IPS DF 6.9 (cell line): ENCODE measurements at regions not wholly inside any gene's neighbourhood (a gene's known extent, or its start where the extent isn't known, plus 50 kb on each side); places are given as distances from the start of the nearest gene placed in this dataset.
"Not testable (repeated sequence)": the region's sequence is repeated elsewhere in the genome, so short reads cannot be mapped to it uniquely, and the experiment has no call there.

Source experiments
- DNase-seq: peaks from one replicate; pipeline ENCODE4 v3.0.0-alpha.2; 2013; ENCODE audit warnings: low read depth, low spot score
- H3K27ac ChIP-seq: one replicate; pipeline ENCODE4 v1.5.1; 2013; ENCODE audit warnings: low read length, control low read depth
- H3K27me3 ChIP-seq: 2 replicates; pipeline ENCODE4 v1.6.1; 2013; ENCODE audit warnings: mild to moderate bottlenecking, low read length; ENCODE audit not compliant: control insufficient read depth, insufficient read depth
- H3K36me3 ChIP-seq: 2 replicates; pipeline ENCODE4 v1.6.1; 2013; ENCODE audit warnings: low read length; ENCODE audit not compliant: control insufficient read depth, insufficient read depth
- H3K4me1 ChIP-seq: 2 replicates; pipeline ENCODE4 v1.6.1; 2013; ENCODE audit warnings: low read length; ENCODE audit not compliant: control insufficient read depth, insufficient read depth
- H3K4me3 ChIP-seq: 2 replicates; pipeline ENCODE4 v1.5.1; 2013; ENCODE audit warnings: mild to moderate bottlenecking, low read length
- H3K9me3 ChIP-seq: 2 replicates; pipeline ENCODE4 v1.6.1; 2013; ENCODE audit warnings: low read length, inconsistent platforms; ENCODE audit not compliant: control insufficient read depth, insufficient read depth
- WGBS: extraction: QIAGEN DNeasy Blood & Tissue Kit; methylation state at CpG from one replicate; pipeline ENCODE4 v1.1.7; 2013; ENCODE audit warnings: mixed read lengths, missing lambda C conversion rate; ENCODE audit not compliant: insufficient read length, insufficient coverage; 5-methylcytosine and 5-hydroxymethylcytosine counted together

DNA sequence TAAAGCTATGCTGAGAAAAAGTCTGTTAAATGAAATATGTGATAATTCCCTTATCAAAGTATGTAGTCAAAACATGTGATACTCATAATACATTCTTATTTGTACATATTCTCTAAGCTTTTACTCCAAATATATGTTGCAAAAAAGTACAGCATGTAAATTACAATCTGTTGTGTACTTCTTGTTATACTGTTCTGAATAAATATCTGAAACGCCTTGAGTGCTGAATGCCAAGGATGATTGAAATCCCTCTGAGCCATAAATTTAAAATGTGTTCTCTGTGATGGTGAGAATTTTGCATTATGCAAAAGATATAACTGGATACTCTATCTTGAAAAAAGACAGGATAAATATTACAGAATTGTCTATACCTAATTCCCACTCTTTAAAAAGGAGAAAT, 1128.0 kb downstream of the STPG2 start:
- DNase-seq = no peak
- Histone ChIP-seq H3K27ac (no peak overlapping the region), H3K27me3 (no peaks in the 10 kb centered on the region), H3K9me3 (no peaks in the 10 kb centered on the region), H3K4me3 (no peak overlapping the region), H3K4me1 (no peaks in the 10 kb centered on the region), H3K36me3 (no peaks in the 10 kb centered on the region)
- WGBS = no CpG with 5 or more reads among the region's 1 CpG

GRCh38 chr4:97016186-97016907, 1126.9 kb downstream of the STPG2 start:
- Histone ChIP-seq H3K27ac (no peak overlapping the region), H3K9me3 (no peaks in the 10 kb centered on the region), H3K4me1 (no peaks in the 10 kb centered on the region), H3K27me3 (no peaks in the 10 kb centered on the region), H3K36me3 (no peaks in the 10 kb centered on the region), H3K4me3 (no peak overlapping the region)
- DNase-seq = no peak
- WGBS = no CpG with 5 or more reads among the region's 5 CpGs

GRCh38 chr4:97027728-97028410, 1115.4 kb downstream of the STPG2 start:
- no peaks in the 10 kb centered on the region for H3K4me1 ChIP-seq
- H3K9me3 ChIP-seq = no peaks in the 10 kb centered on the region
- no peak overlapping the region for H3K4me3 ChIP-seq
- H3K27ac ChIP-seq = no peak overlapping the region
- no peaks in the 10 kb centered on the region for H3K36me3 ChIP-seq
- WGBS = no CpG with 5 or more reads among the region's 2 CpGs
- no peak for DNase-seq
- no peaks in the 10 kb centered on the region for H3K27me3 ChIP-seq

- no CpG with 5 or more reads among the region's 2 CpGs for WGBS
- Histone ChIP-seq H3K27ac (no peak overlapping the region), H3K36me3 (no peaks in the 10 kb centered on the region), H3K4me1 (no peaks in the 10 kb centered on the region), H3K27me3 (no peaks in the 10 kb centered on the region), H3K9me3 (no peaks in the 10 kb centered on the region), H3K4me3 (no peak overlapping the region)
- DNase-seq = no peak
Measured at GRCh38 chr4:97028785-97029184, 1114.5 kb downstream of the STPG2 start.

DNA sequence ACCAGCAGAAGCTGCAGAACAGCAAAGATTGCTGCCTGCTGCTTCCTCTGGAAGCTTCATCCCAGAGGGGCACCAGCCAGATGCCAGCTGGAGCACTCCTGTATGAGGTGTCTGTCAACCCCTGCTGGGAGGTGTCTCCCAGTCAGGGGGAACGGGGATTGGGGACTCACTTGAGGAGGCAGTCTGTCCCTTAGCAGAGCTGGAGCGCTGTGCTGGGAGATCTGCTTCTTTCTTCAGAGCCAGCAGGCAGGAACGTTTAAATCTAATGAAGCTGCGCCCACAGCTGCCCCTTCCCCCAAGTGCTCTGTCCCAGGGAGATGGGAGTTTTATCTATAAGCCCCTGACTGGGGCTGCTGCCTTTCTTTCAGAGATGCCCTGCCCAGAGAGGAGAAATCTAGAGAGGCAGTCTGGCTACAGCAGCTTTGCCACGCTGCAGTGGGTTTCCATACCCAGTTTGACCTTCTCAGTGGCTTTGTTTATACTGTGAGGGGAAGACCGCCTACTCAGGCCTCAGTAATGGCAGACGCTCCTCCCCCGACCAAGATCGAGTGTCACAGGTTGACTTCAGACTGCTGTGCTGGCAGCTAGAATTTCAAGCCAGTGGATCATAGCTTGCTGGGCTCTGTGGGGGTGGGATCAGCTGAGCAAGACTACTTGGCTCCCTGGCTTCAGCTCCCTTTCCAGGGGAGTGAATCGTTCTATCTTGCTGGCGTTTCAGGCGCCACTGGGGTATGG, 1105.7 kb downstream of the STPG2 start:
- peak; percentile 22 for DNase-seq
- H3K36me3 ChIP-seq, H3K27ac ChIP-seq, H3K4me3 ChIP-seq, H3K4me1 ChIP-seq, H3K9me3 ChIP-seq, H3K27me3 ChIP-seq: not testable (repeated sequence)
- no CpG with 5 or more reads among the region's 12 CpGs for WGBS

DNA sequence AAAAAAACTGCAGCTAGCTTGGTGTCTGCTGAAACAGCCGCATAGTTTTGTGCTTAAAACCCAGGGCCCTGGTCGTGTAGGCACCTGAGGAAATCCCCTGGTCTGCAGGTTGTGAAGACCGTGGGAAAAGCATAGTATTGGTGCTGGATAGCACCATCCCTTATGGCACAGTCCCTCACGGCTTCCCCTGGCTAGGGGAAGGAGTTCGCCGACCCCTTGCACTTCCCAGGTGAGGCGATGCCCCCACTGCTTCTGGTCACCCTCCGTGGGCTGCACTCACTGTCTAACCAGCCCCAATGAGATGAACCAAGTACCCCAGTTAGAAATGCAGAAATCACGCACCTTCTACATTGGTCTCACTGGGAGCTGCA, 1105.1 kb downstream of the STPG2 start:
- Histone ChIP-seq H3K4me3 (no peak overlapping the region), H3K27me3 (no peaks in the 10 kb centered on the region), H3K9me3 (no peaks in the 10 kb centered on the region), H3K27ac (no peak overlapping the region), H3K4me1 (0 out of 2 replicates have a peak, but pooled peaks cover 3% of the 10 kb centered on the region), H3K36me3 (no peaks in the 10 kb centered on the region)
- no CpG with 5 or more reads among the region's 9 CpGs for WGBS
- DNase-seq = no peak

GRCh38 chr4:97072666-97073065, 1070.6 kb downstream of the STPG2 start:
- DNase-seq = no peak

DNA sequence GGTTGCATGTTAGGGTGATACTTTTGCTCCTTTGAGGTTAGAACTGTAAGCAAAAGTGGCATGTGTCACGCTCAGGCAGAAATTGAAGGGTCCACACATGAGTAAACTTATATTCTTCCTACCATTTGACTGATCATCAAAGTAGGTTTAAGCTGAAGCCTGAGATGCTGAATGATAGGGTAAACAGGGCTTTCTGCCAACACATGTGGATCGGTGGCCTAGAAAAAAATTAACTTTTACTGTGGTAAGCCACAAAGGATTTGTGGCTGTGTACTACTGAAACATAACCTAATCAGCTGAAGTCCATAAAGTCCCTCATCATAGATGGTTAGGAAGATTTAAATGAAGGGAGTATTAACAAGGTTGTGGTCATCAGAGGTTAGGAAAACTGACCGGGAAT, 1070.1 kb downstream of the STPG2 start:
- H3K27ac ChIP-seq = no peak overlapping the region
- DNase-seq = no peak
- no peak overlapping the region for H3K4me3 ChIP-seq
- H3K36me3 ChIP-seq = no peaks in the 10 kb centered on the region
- H3K4me1 ChIP-seq = no peaks in the 10 kb centered on the region
- H3K9me3 ChIP-seq = no peaks in the 10 kb centered on the region
- no CpG with 5 or more reads among the region's 3 CpGs for WGBS
- no peaks in the 10 kb centered on the region for H3K27me3 ChIP-seq

More at GRCh38 chr4:97072666-97073065, 1070.6 kb downstream of the STPG2 start:
- Histone ChIP-seq H3K36me3 (no peaks in the 10 kb centered on the region), H3K4me3 (no peak overlapping the region), H3K4me1 (no peaks in the 10 kb centered on the region), H3K9me3 (no peaks in the 10 kb centered on the region), H3K27ac (no peak overlapping the region), H3K27me3 (no peaks in the 10 kb centered on the region)
- no CpG with 5 or more reads among the region's 3 CpGs for WGBS

GRCh38 chr4:97074531-97074930, 1068.7 kb downstream of the STPG2 start:
- no peak overlapping the region for H3K27ac ChIP-seq
- DNase-seq = no peak
- H3K9me3 ChIP-seq = no peaks in the 10 kb centered on the region
- no peaks in the 10 kb centered on the region for H3K36me3 ChIP-seq
- H3K4me3 ChIP-seq = no peak overlapping the region
- no peaks in the 10 kb centered on the region for H3K27me3 ChIP-seq
- no peaks in the 10 kb centered on the region for H3K4me1 ChIP-seq
- no CpG with 5 or more reads among the region's 2 CpGs for WGBS

DNA sequence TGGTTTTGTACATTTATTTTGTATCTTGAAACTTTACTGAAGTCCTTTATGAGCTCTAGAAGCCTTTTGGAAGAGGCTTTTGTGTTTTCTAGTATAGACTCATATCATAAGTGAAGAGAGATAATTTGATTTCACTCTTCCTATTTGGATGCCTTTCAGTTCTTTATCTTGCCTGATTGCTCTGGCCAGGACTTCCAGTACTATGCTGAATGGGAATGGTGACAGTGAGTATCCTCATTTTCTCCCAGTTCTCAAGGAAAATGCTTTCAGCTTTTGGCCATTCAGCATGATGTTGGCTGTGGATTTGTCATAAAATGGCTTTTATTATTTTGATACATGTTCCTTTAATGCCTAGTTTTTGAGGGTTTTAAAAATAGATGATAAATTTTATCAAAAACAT, 1061.3 kb downstream of the STPG2 start:
- Histone ChIP-seq H3K9me3 (no peaks in the 10 kb centered on the region), H3K4me1 (no peaks in the 10 kb centered on the region), H3K36me3 (no peaks in the 10 kb centered on the region), H3K27ac (no peak overlapping the region), H3K4me3 (no peak overlapping the region), H3K27me3 (no peaks in the 10 kb centered on the region)
- no peak for DNase-seq
